GM12878 (cell line): ENCODE measurements at regions not wholly inside any gene's neighbourhood (a gene's known extent, or its start where the extent isn't known, plus 50 kb on each side); places are given as distances from the start of the nearest gene placed in this dataset.

ENCODE experiments used
- ATAC-seq: fragments of 200-7000 bp; cut with Tn5 transposase; 3 replicates; pipeline ENCODE4 v1.9.1; 2020; ENCODE audit warnings: mild to moderate bottlenecking, moderate library complexity
- BruUV-seq: library from RNA; stranded (reverse); fragments of 400-500 nt; replicated peaks from 2 replicates; lab custom pipeline; 2021; lab: Mats Ljungman, UMichigan
- CTCF ChIA-PET: fragments of 300-600 bp; sonication (Branson Sonifier 250); formaldehyde crosslinking; extraction: SDS; loops from one replicate; lab custom pipeline; 2021; ENCODE audit warnings: inconsistent platforms; lab: Yijun Ruan, JAX
- POLR2A ChIA-PET: fragments of 350-600 bp; formaldehyde crosslinking; extraction: SDS; loops from one replicate; lab custom pipeline; 2021; ENCODE audit warnings: inconsistent platforms; lab: Charles Lee
- RAD21 ChIA-PET: fragments of 300-600 bp; sonication (Branson Sonifier 250); formaldehyde crosslinking; loops from one replicate; lab custom pipeline; 2023; ENCODE audit warnings: antibody characterized with exemption; ENCODE audit not compliant: unreplicated experiment; lab: Charles Lee
- SMC1A ChIA-PET: fragments of 300-600 bp; sonication (Branson Sonifier 250); formaldehyde crosslinking; loops from one replicate; lab custom pipeline; 2023; ENCODE audit not compliant: unreplicated experiment, uncharacterized antibody; lab: Charles Lee
- DNase-seq: peaks from one replicate; pipeline ENCODE4 v3.0.0-alpha.2; 2011; ENCODE audit warnings: low read depth, low spot score
- FAIRE-seq: peaks from 3 replicates; lab custom pipeline; 2011; peaks lifted over from hg19 to GRCh38; lab: Jason Lieb, UNC
- H2AFZ ChIP-seq: 2 replicates; pipeline ENCODE4 v1.6.0; 2011; ENCODE audit warnings: low read depth, low read length, control low read depth; ENCODE audit not compliant: control insufficient read depth
- H3K27ac ChIP-seq: 2 replicates; pipeline ENCODE4 v1.5.1; 2011; ENCODE audit warnings: control low read depth; ENCODE audit not compliant: control insufficient read depth, insufficient read depth
- H3K27me3 ChIP-seq, 2 experiments: replicated peaks in 1 of 2; 2 replicates each; pipeline versions ENCODE4 v1.6.0 to v1.6.1; 2011; ENCODE audit warnings: low read length in 1 of 2; ENCODE audit not compliant: control insufficient read depth in 2 of 2, insufficient read depth in 2 of 2
- H3K36me3 ChIP-seq, 2 experiments: 2 replicates each; pipeline ENCODE4 v1.5.1; 2011; ENCODE audit warnings: low read length in 1 of 2; ENCODE audit not compliant: control insufficient read depth in 2 of 2, insufficient read depth in 2 of 2
- H3K4me1 ChIP-seq: 2 replicates; pipeline ENCODE4 v1.6.1; 2011; ENCODE audit warnings: mild to moderate bottlenecking, low read length, moderate library complexity, mixed read lengths; ENCODE audit not compliant: control insufficient read depth, insufficient read depth
- H3K4me2 ChIP-seq: 2 replicates; pipeline ENCODE4 v1.6.0; 2011; ENCODE audit warnings: control low read depth; ENCODE audit not compliant: control insufficient read depth, insufficient read depth
- H3K4me3 ChIP-seq: fragments of 200-600 bp; sonication (generic); 2 replicates; pipeline ENCODE4 v1.5.1; 2016
- H3K79me2 ChIP-seq: 2 replicates; pipeline ENCODE4 v1.6.0; 2011; ENCODE audit warnings: low read length; ENCODE audit not compliant: control insufficient read depth, insufficient read depth
- H3K9ac ChIP-seq: 2 replicates; pipeline ENCODE4 v1.8.0; 2011; ENCODE audit warnings: low read length, control low read depth, mixed read lengths; ENCODE audit not compliant: control insufficient read depth, insufficient read depth
- H3K9me3 ChIP-seq: replicated peaks from 3 replicates; pipeline ENCODE4 v1.5.1; 2011; ENCODE audit warnings: mild to moderate bottlenecking, low read length; ENCODE audit not compliant: control insufficient read depth, insufficient read depth
- H4K20me1 ChIP-seq: 2 replicates; pipeline ENCODE4 v1.6.0; 2011; ENCODE audit not compliant: control insufficient read depth, insufficient read depth
- DPF2 ChIP-seq: fragments of 450-650 bp; IDR thresholded peaks from 2 replicates; pipeline ENCODE4 v1.6.1; 2017; ENCODE audit warnings: mild to moderate bottlenecking
- FOXK2 ChIP-seq: fragments of 450-650 bp; IDR thresholded peaks from 2 replicates; pipeline ENCODE4 v1.6.1; 2017; ENCODE audit warnings: mild to moderate bottlenecking, moderate library complexity
- HCFC1 ChIP-seq: fragments of 150-350 bp; IDR thresholded peaks from 2 replicates; pipeline ENCODE4 v1.6.1; 2014; ENCODE audit warnings: low read length
- MEF2B ChIP-seq: fragments of 450-650 bp; IDR thresholded peaks from 2 replicates; pipeline ENCODE4 v1.6.1; 2018; ENCODE audit warnings: mild to moderate bottlenecking, moderate library complexity; ENCODE audit not compliant: partially characterized antibody, poor library complexity, severe bottlenecking
- NFIC ChIP-seq: IDR thresholded peaks from 2 replicates; pipeline ENCODE4 v1.6.1; 2012; ENCODE audit warnings: low read depth, mild to moderate bottlenecking, inconsistent platforms, low read length, moderate library complexity
- POLR2AphosphoS5 ChIP-seq: IDR thresholded peaks from 2 replicates; pipeline ENCODE4 v1.6.1; 2011; ENCODE audit warnings: mild to moderate bottlenecking, low read length, inconsistent platforms
- SIN3A ChIP-seq: IDR thresholded peaks from 2 replicates; pipeline ENCODE4 v1.6.1; 2012; ENCODE audit warnings: low read depth, low read length, improper control_type of control experiment
- TCF3 ChIP-seq: IDR thresholded peaks from 2 replicates; pipeline ENCODE4 v1.6.1; 2012; ENCODE audit warnings: low read depth, mild to moderate bottlenecking, low read length, borderline replicate concordance; ENCODE audit not compliant: insufficient read depth
- ZNF384 ChIP-seq: IDR thresholded peaks from 2 replicates; pipeline ENCODE4 v1.6.1; 2012; ENCODE audit warnings: low read depth, mild to moderate bottlenecking, low read length, improper control_type of control experiment, borderline replicate concordance
- WGBS: methylation state at CpG from one replicate; pipeline ENCODE4 v1.1.6; 2016; ENCODE audit warnings: low lambda C conversion rate; ENCODE audit not compliant: insufficient replicate concordance, insufficient coverage; ENCODE audit errors: missing lambda C conversion rate; 5-methylcytosine and 5-hydroxymethylcytosine counted together
- in situ Hi-C: fragments of 300-500 bp; cut with MboI; formaldehyde crosslinking; loops from 9 replicates; pipeline ENCODE4 v1.14.3; 2018; ENCODE audit warnings: mixed read lengths
- intact Hi-C: fragments of 100-400 bp; cut with micrococcal nuclease; formaldehyde crosslinking; loops from one replicate; pipeline ENCODE4 v1.14.2; 2022; ENCODE audit not compliant: unreplicated experiment
- TF ChIP-seq, protein P1 (sequence below): IDR thresholded peaks from 2 replicates; pipeline ENCODE4 v1.6.1; 2011; ENCODE audit warnings: borderline replicate concordance, low read depth, mild to moderate bottlenecking, moderate library complexity, low read length; ENCODE audit not compliant: insufficient read depth, poor library complexity, severe bottlenecking
- TF ChIP-seq, protein P2 (sequence below): fragments of 450-650 bp; conservative IDR thresholded peaks from 2 replicates; pipeline ENCODE4 v1.6.1; 2017; ENCODE audit warnings: mild to moderate bottlenecking, moderate library complexity

GRCh38 chr2:121856360-121856759 is 100.9 kb downstream of the TSN start (continued):
- TF ChIP-seq, protein P1, sequence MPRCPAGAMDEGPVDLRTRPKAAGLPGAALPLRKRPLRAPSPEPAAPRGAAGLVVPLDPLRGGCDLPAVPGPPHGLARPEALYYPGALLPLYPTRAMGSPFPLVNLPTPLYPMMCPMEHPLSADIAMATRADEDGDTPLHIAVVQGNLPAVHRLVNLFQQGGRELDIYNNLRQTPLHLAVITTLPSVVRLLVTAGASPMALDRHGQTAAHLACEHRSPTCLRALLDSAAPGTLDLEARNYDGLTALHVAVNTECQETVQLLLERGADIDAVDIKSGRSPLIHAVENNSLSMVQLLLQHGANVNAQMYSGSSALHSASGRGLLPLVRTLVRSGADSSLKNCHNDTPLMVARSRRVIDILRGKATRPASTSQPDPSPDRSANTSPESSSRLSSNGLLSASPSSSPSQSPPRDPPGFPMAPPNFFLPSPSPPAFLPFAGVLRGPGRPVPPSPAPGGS = no peak
- TF ChIP-seq MEF2B (no peak), TCF3 (no peak), HCFC1 (no peak), ZNF384 (no peak)
- TF ChIP-seq, protein P2, sequence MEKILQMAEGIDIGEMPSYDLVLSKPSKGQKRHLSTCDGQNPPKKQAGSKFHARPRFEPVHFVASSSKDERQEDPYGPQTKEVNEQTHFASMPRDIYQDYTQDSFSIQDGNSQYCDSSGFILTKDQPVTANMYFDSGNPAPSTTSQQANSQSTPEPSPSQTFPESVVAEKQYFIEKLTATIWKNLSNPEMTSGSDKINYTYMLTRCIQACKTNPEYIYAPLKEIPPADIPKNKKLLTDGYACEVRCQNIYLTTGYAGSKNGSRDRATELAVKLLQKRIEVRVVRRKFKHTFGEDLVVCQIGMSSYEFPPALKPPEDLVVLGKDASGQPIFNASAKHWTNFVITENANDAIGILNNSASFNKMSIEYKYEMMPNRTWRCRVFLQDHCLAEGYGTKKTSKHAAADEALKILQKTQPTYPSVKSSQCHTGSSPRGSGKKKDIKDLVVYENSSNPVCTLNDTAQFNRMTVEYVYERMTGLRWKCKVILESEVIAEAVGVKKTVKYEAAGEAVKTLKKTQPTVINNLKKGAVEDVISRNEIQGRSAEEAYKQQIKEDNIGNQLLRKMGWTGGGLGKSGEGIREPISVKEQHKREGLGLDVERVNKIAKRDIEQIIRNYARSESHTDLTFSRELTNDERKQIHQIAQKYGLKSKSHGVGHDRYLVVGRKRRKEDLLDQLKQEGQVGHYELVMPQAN = no peak

- DNase-seq = no peak
- Histone ChIP-seq H3K4me1 (no peaks in the 10 kb centered on the region), H3K36me3 (no peaks in the 10 kb centered on the region), H2AFZ (no peak overlapping the region), H3K27me3 (no peaks in the 10 kb centered on the region), H4K20me1 (no peaks in the 10 kb centered on the region), H3K4me3 (no peak overlapping the region), H3K9me3 (no peaks in the 10 kb centered on the region), H3K4me2 (no peak overlapping the region), H3K9ac (no peak overlapping the region), H3K27ac (no peak overlapping the region), H3K79me2 (no peaks in the 10 kb centered on the region)
- ChIA-PET SMC1A (no interaction called here), POLR2A (no interaction called here), CTCF (no interaction called here), RAD21 (no interaction called here)
- in situ Hi-C loops = no loop called here
- 14% methylated on average over 2 of the region's 2 CpGs for WGBS
- intact Hi-C loops = no loop called here
- no peak for TF ChIP-seq POLR2AphosphoS5
- no peak for TF ChIP-seq NFIC
- TF ChIP-seq FOXK2 = no peak
- TF ChIP-seq SIN3A = no peak
- TF ChIP-seq DPF2 = no peak
- TF ChIP-seq TCF3 = no peak
- no TSS peak for BruUV-seq
- ATAC-seq = no peak
- no peak for FAIRE-seq
Observed at GRCh38 chr2:121858369-121858768, 102.9 kb downstream of the TSN start.
